IMR-90 (cell line): ENCODE measurements at regions not wholly inside any gene's neighbourhood (a gene's known extent, or its start where the extent isn't known, plus 50 kb on each side); places are given as distances from the start of the nearest gene placed in this dataset.

Experiments used
- CTCF ChIP-seq: conservative IDR thresholded peaks from 2 replicates; pipeline ENCODE4 v1.5.1; 2012; ENCODE audit warnings: mild to moderate bottlenecking, low read depth, low read length, improper control_type of control experiment
- FOS ChIP-seq: fragments of 150-350 bp; IDR thresholded peaks from 2 replicates; pipeline ENCODE4 v1.6.1; 2016; ENCODE audit warnings: low read depth, low read length
- RAD21 ChIP-seq: IDR thresholded peaks from 2 replicates; pipeline ENCODE4 v1.6.1; 2012; ENCODE audit warnings: low read length, improper control_type of control experiment
- RCOR1 ChIP-seq: IDR thresholded peaks from 2 replicates; pipeline ENCODE4 v1.6.1; 2012; ENCODE audit warnings: mild to moderate bottlenecking, low read length, improper control_type of control experiment; ENCODE audit not compliant: insufficient replicate concordance

DNA sequence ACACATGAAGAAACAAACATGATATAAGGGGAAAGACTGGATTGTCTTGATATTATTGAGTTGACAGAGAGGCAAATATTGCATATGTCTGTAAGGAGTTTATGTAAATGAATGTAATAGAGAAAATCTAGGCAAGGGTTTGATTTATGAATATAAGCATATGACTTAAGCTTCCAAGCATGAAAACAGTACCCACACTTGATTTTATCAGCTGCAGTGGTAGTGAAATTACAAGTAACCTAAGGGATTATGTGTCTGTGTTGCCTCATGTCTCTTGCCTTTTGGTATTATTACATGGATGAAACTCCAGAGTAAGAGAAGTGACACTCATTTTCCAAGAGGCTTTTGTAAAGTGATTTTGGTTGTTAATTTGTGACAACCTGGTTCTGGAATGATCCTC is 1678.9 kb downstream of the KCNT2 start:
- TF ChIP-seq CTCF (no peak), RCOR1 (no peak), FOS (no peak), RAD21 (no peak)
